ENCODE measurements at regions not wholly inside any gene's neighbourhood (a gene's known extent, or its start where the extent isn't known, plus 50 kb on each side); places are given as distances from the start of the nearest gene placed in this dataset.

- H3K4me2 ChIP-seq (ENCODE audit: insufficient read depth, low read length): no peak overlapping the region
- H3K79me2 ChIP-seq (ENCODE audit: control insufficient read depth, insufficient read depth, low read length): no peaks in the 10 kb centered on the region
- H3K9ac ChIP-seq (ENCODE audit: insufficient read depth in 1 of 2, low read depth in 2 of 2, low read length in 2 of 2): no peak overlapping the region
- CTCF ChIA-PET (ENCODE audit: low intra/inter-chr PET ratio): no interaction called here
- no peak overlapping the region for H3K4me3 ChIP-seq
- DNase-seq (ENCODE audit: extremely low read depth in 1 of 4, low spot score in 3 of 4) (no peak), FAIRE-seq (no peak), ATAC-seq (no peak)
- H4K20me1 ChIP-seq (replicated peaks; ENCODE audit: control insufficient read depth, insufficient read depth, low read length): no peaks in the 10 kb centered on the region
- peaks cover 2% of the 10 kb centered on the region for H3K9me3 ChIP-seq (replicated peaks; ENCODE audit: control insufficient read depth, insufficient read depth, low read depth, low read length)
- POLR2A ChIA-PET: interaction anchor here (0.6 kb wide), 1 partner anchor 9 kb away, joined by 3 read pairs; no protein-coding TSS in a partner anchor
- H3K4me1 ChIP-seq (replicated peaks in 1 of 2; ENCODE audit: control insufficient read depth in 2 of 2, insufficient read depth in 2 of 2, low read length in 2 of 2): no peaks in the 10 kb centered on the region
- H3K9me1 ChIP-seq (ENCODE audit: control insufficient read depth, insufficient read depth, low read length): no peaks in the 10 kb centered on the region
- no peaks in the 10 kb centered on the region for H3K27me3 ChIP-seq (ENCODE audit: control insufficient read depth in 2 of 2, insufficient read depth in 2 of 2, low read length in 2 of 2)
- H2AFZ ChIP-seq (ENCODE audit: low read depth, low read length): no peak overlapping the region
- 84% methylated on average over 3 of the region's 3 CpGs for WGBS (ENCODE audit: insufficient coverage, low coverage, missing lambda C conversion rate)
- BruUV-seq (replicated peaks): no TSS peak
- intact Hi-C loops (cut with micrococcal nuclease) (no loop called here), in situ Hi-C loops (cut with MboI) (no loop called here)
- H3K27ac ChIP-seq (ENCODE audit: extremely low read depth, low read depth, low read length): no peak overlapping the region
- no peaks in the 10 kb centered on the region for H3K36me3 ChIP-seq (ENCODE audit: control insufficient read depth, insufficient read depth, low read length)
- TF ChIP-seq ZNF696 (CRISPR knock-in tag; conservative IDR thresholded peaks at IDR 0.05) (no peak), EZH2 (IDR thresholded peaks at IDR 0.05; ENCODE audit: borderline replicate concordance, low read depth, low read length) (no peak), RNF2 (IDR thresholded peaks at IDR 0.05) (no peak), NR1H2 (CRISPR knock-in tag; IDR thresholded peaks at IDR 0.05) (no peak), XRCC4 (IDR thresholded peaks at IDR 0.05; ENCODE audit: extremely low read depth, insufficient read depth, insufficient read length) (no peak), DPF2 (IDR thresholded peaks at IDR 0.05) (no peak), GATA2 (CRISPR knock-in tag; IDR thresholded peaks at IDR 0.05) (no peak), RERE (CRISPR knock-in tag; IDR thresholded peaks at IDR 0.05; ENCODE audit: borderline replicate concordance) (no peak), TRIM25 (IDR thresholded peaks at IDR 0.05; ENCODE audit: borderline replicate concordance) (no peak), CEBPB (tag; IDR thresholded peaks at IDR 0.05) (no peak), CTCFL (IDR thresholded peaks at IDR 0.05; ENCODE audit: borderline replicate concordance, insufficient read depth, low read depth, low read length, poor library complexity, severe bottlenecking) (no peak), BMI1 (IDR thresholded peaks at IDR 0.05; ENCODE audit: low read length) (no peak)
Measured at GRCh38 chr10:22766693-22767092, 52.3 kb upstream of the PIP4K2A start.
